Activated T-helper 17 cell treated with anti-CD3 and anti-CD28 coated beads, Interleukin-2, amount 50 U/mL, for 72 hours (primary cell): ENCODE measurements at regions not wholly inside any gene's neighbourhood (a gene's known extent, or its start where the extent isn't known, plus 50 kb on each side); places are given as distances from the start of the nearest gene placed in this dataset.
A peak's percentile ranks its signal among the peaks of the same experiment; 100 is the strongest.

Source experiments
- ATAC-seq: fragments of 150-1000 bp; cut with Tn5 transposase; replicated peaks from 2 replicates; pipeline ENCODE4 v1.10.0; 2021; ENCODE audit warnings: mild to moderate bottlenecking, moderate library complexity
- H3K27ac Mint-ChIP-seq: one replicate; pipeline ENCODE4 v1.8.0; 2022; ENCODE audit warnings: mixed read lengths
- H3K27me3 Mint-ChIP-seq: one replicate; pipeline ENCODE4 v1.8.0; 2022; ENCODE audit warnings: mixed read lengths
- H3K36me3 Mint-ChIP-seq: one replicate; pipeline ENCODE4 v1.8.0; 2022; ENCODE audit warnings: low read depth, mild to moderate bottlenecking, mixed read lengths
- H3K4me1 Mint-ChIP-seq: one replicate; pipeline ENCODE4 v1.8.0; 2022; ENCODE audit warnings: mixed read lengths
- H3K4me3 Mint-ChIP-seq: one replicate; pipeline ENCODE4 v1.8.0; 2022; ENCODE audit warnings: mild to moderate bottlenecking, mixed read lengths
- H3K9me3 Mint-ChIP-seq: one replicate; pipeline ENCODE4 v1.8.0; 2022; ENCODE audit warnings: mixed read lengths

GRCh38 chr17:79398441-79398840, 212.4 kb downstream of the RBFOX3 start:
- H3K27me3 Mint-ChIP-seq = peaks cover 31% of the 10 kb centered on the region
- no peak for ATAC-seq
- H3K36me3 Mint-ChIP-seq = no peaks in the 10 kb centered on the region
- no peak overlapping the region for H3K27ac Mint-ChIP-seq
- no peaks in the 10 kb centered on the region for H3K9me3 Mint-ChIP-seq
- H3K4me3 Mint-ChIP-seq = no peak overlapping the region
- peaks cover 13% of the 10 kb centered on the region for H3K4me1 Mint-ChIP-seq

- peaks cover 39% of the 10 kb centered on the region for H3K27me3 Mint-ChIP-seq
Observed at GRCh38 chr17:79396696-79397095, 214.2 kb downstream of the RBFOX3 start.

GRCh38 chr17:79395545-79395944, 215.3 kb downstream of the RBFOX3 start:
- H3K36me3 Mint-ChIP-seq = no peaks in the 10 kb centered on the region
- no peaks in the 10 kb centered on the region for H3K9me3 Mint-ChIP-seq
- H3K27me3 Mint-ChIP-seq = peaks cover 40% of the 10 kb centered on the region
- no peak for ATAC-seq
- peaks cover 4% of the 10 kb centered on the region for H3K4me1 Mint-ChIP-seq
- H3K27ac Mint-ChIP-seq = no peak overlapping the region
- H3K4me3 Mint-ChIP-seq = no peak overlapping the region

More at GRCh38 chr17:79396696-79397095, 214.2 kb downstream of the RBFOX3 start:
- no peak overlapping the region for H3K27ac Mint-ChIP-seq
- ATAC-seq = no peak
- H3K9me3 Mint-ChIP-seq = no peaks in the 10 kb centered on the region
- H3K4me3 Mint-ChIP-seq = no peak overlapping the region
- peaks cover 13% of the 10 kb centered on the region for H3K4me1 Mint-ChIP-seq
- H3K36me3 Mint-ChIP-seq = no peaks in the 10 kb centered on the region

- ATAC-seq = no peak
- no peaks in the 10 kb centered on the region for H3K36me3 Mint-ChIP-seq
- peaks cover 36% of the 10 kb centered on the region for H3K27me3 Mint-ChIP-seq
Observed at GRCh38 chr17:79395066-79395465, 215.8 kb downstream of the RBFOX3 start.

GRCh38 chr17:79393358-79394052, 217.3 kb downstream of the RBFOX3 start:
- Mint-ChIP-seq H3K27me3 (peaks cover 38% of the 10 kb centered on the region), H3K9me3 (no peaks in the 10 kb centered on the region), H3K36me3 (no peaks in the 10 kb centered on the region), H3K4me3 (no peak overlapping the region), H3K27ac (no peak overlapping the region), H3K4me1 (no peaks in the 10 kb centered on the region)
- peak; percentile 78 for ATAC-seq

More at GRCh38 chr17:79395066-79395465, 215.8 kb downstream of the RBFOX3 start:
- Mint-ChIP-seq H3K27ac (no peak overlapping the region), H3K4me1 (no peaks in the 10 kb centered on the region), H3K9me3 (no peaks in the 10 kb centered on the region), H3K4me3 (no peak overlapping the region)

- Mint-ChIP-seq H3K9me3 (no peaks in the 10 kb centered on the region), H3K4me3 (no peak overlapping the region), H3K36me3 (no peaks in the 10 kb centered on the region), H3K4me1 (no peaks in the 10 kb centered on the region), H3K27me3 (peaks cover 35% of the 10 kb centered on the region), H3K27ac (no peak overlapping the region)
- no peak for ATAC-seq
Observed at GRCh38 chr17:79392598-79392997, 218.3 kb downstream of the RBFOX3 start.

GRCh38 chr17:79391376-79392233, 219.2 kb downstream of the RBFOX3 start:
- no peaks in the 10 kb centered on the region for H3K36me3 Mint-ChIP-seq
- H3K9me3 Mint-ChIP-seq = no peaks in the 10 kb centered on the region
- no peak overlapping the region for H3K27ac Mint-ChIP-seq
- peak; percentile 66 for ATAC-seq
- H3K27me3 Mint-ChIP-seq = peaks cover 35% of the 10 kb centered on the region
- H3K4me3 Mint-ChIP-seq = no peak overlapping the region
- H3K4me1 Mint-ChIP-seq = no peaks in the 10 kb centered on the region

- Mint-ChIP-seq H3K27me3 (peaks cover 35% of the 10 kb centered on the region), H3K4me1 (no peaks in the 10 kb centered on the region), H3K9me3 (no peaks in the 10 kb centered on the region), H3K27ac (no peak overlapping the region), H3K36me3 (no peaks in the 10 kb centered on the region), H3K4me3 (no peak overlapping the region)
- ATAC-seq = no peak
Observed at GRCh38 chr17:79389896-79390295, 221.0 kb downstream of the RBFOX3 start.

- Mint-ChIP-seq H3K27ac (no peak overlapping the region), H3K4me1 (no peaks in the 10 kb centered on the region)
- ATAC-seq = no peak
Observed at GRCh38 chr17:79388556-79389295, 222.1 kb downstream of the RBFOX3 start.

GRCh38 chr17:79387783-79388182, 223.1 kb downstream of the RBFOX3 start:
- H3K4me3 Mint-ChIP-seq = no peak overlapping the region
- no peaks in the 10 kb centered on the region for H3K36me3 Mint-ChIP-seq
- H3K27ac Mint-ChIP-seq = no peak overlapping the region
- no peaks in the 10 kb centered on the region for H3K9me3 Mint-ChIP-seq
- no peaks in the 10 kb centered on the region for H3K4me1 Mint-ChIP-seq
- ATAC-seq = no peak
- H3K27me3 Mint-ChIP-seq = peaks cover 20% of the 10 kb centered on the region

More at GRCh38 chr17:79388556-79389295, 222.1 kb downstream of the RBFOX3 start:
- no peaks in the 10 kb centered on the region for H3K9me3 Mint-ChIP-seq
- no peaks in the 10 kb centered on the region for H3K36me3 Mint-ChIP-seq
- H3K27me3 Mint-ChIP-seq = peaks cover 27% of the 10 kb centered on the region
- no peak overlapping the region for H3K4me3 Mint-ChIP-seq

- H3K4me1 Mint-ChIP-seq = no peaks in the 10 kb centered on the region
- ATAC-seq = no peak
- H3K27ac Mint-ChIP-seq = no peak overlapping the region
- no peak overlapping the region for H3K4me3 Mint-ChIP-seq
- no peaks in the 10 kb centered on the region for H3K9me3 Mint-ChIP-seq
- H3K27me3 Mint-ChIP-seq = peaks cover 10% of the 10 kb centered on the region
- H3K36me3 Mint-ChIP-seq = no peaks in the 10 kb centered on the region
Observed at GRCh38 chr17:79385962-79386563, 224.8 kb downstream of the RBFOX3 start.

GRCh38 chr17:79382313-79382712, 228.5 kb downstream of the RBFOX3 start:
- Mint-ChIP-seq H3K4me3 (no peak overlapping the region), H3K9me3 (no peaks in the 10 kb centered on the region)
- ATAC-seq = no peak

GRCh38 chr17:79379700-79380445, 231.0 kb downstream of the RBFOX3 start:
- H3K27me3 Mint-ChIP-seq = peaks cover 27% of the 10 kb centered on the region
- H3K4me1 Mint-ChIP-seq = no peaks in the 10 kb centered on the region
- H3K9me3 Mint-ChIP-seq = no peaks in the 10 kb centered on the region
- H3K4me3 Mint-ChIP-seq = no peak overlapping the region
- no peak overlapping the region for H3K27ac Mint-ChIP-seq
- ATAC-seq = no peak
- H3K36me3 Mint-ChIP-seq = no peaks in the 10 kb centered on the region

More at GRCh38 chr17:79382313-79382712, 228.5 kb downstream of the RBFOX3 start:
- Mint-ChIP-seq H3K27ac (no peak overlapping the region), H3K4me1 (no peaks in the 10 kb centered on the region), H3K27me3 (peaks cover 14% of the 10 kb centered on the region), H3K36me3 (no peaks in the 10 kb centered on the region)
